ENCODE measurements at regions not wholly inside any gene's neighbourhood (a gene's known extent, or its start where the extent isn't known, plus 50 kb on each side); places are given as distances from the start of the nearest gene placed in this dataset.

DNA sequence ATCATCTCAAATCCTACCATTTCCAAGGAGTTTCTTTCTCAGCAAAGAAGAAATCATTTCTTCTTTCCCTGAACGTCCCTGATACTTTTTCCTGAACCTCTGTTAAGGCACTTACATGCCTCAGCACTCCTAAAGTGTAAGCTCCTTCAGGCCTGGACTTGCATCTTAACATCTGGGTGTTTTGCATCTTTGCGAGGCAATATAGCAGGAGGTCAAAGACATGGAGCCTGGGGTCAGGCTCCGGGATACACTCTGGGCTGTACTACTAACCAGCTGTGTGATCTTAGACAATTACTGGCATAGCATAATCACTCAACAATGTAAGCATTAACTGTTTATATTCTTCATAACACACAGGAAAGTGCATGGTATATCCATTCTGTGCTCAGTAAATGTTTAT is 275.5 kb upstream of the BOD1L1 start:
- no peaks in the 10 kb centered on the region for H3K9me3 Mint-ChIP-seq (ENCODE audit: low read depth)
- no peaks in the 10 kb centered on the region for H3K36me3 Mint-ChIP-seq (ENCODE audit: low read depth)
- H3K27ac Mint-ChIP-seq (ENCODE audit: unreplicated experiment): no peak overlapping the region
- no peaks in the 10 kb centered on the region for H3K27me3 Mint-ChIP-seq (ENCODE audit: low read depth)
- H3K4me3 Mint-ChIP-seq (ENCODE audit: unreplicated experiment): no peak overlapping the region
- DNase-seq (ENCODE audit: low spot score): no peak
- TF ChIP-seq, protein P1, sequence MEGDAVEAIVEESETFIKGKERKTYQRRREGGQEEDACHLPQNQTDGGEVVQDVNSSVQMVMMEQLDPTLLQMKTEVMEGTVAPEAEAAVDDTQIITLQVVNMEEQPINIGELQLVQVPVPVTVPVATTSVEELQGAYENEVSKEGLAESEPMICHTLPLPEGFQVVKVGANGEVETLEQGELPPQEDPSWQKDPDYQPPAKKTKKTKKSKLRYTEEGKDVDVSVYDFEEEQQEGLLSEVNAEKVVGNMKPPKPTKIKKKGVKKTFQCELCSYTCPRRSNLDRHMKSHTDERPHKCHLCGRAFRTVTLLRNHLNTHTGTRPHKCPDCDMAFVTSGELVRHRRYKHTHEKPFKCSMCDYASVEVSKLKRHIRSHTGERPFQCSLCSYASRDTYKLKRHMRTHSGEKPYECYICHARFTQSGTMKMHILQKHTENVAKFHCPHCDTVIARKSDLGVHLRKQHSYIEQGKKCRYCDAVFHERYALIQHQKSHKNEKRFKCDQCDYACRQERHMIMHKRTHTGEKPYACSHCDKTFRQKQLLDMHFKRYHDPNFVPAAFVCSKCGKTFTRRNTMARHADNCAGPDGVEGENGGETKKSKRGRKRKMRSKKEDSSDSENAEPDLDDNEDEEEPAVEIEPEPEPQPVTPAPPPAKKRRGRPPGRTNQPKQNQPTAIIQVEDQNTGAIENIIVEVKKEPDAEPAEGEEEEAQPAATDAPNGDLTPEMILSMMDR (IDR thresholded peaks at IDR 0.05): no peak
- peaks cover 61% of the 10 kb centered on the region for H3K4me1 Mint-ChIP-seq (ENCODE audit: low read depth)

DNA sequence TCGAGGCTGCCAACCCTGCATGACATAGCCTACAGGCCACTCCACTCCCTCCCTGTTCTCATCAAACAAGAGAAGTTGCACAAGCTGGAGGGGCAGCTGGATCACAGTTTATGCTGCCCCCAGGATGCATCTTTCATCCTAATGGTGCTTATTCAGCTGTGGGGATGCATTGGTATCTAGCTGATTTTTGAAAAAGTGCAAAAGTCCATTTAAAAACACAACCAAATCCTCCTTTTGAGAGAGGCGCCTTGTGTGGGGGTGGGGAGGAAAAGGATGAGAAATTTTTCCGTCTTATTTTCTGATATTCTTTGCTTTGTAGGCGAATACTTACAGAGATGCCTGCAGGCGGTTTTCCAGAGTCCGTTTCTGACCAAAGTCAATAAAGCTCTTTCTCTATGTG is 276.4 kb upstream of the BOD1L1 start:
- Mint-ChIP-seq H3K9me3 (ENCODE audit: low read depth) (no peaks in the 10 kb centered on the region), H3K27ac (ENCODE audit: unreplicated experiment) (peak overlapping the region; percentile 57), H3K27me3 (ENCODE audit: low read depth) (no peaks in the 10 kb centered on the region), H3K36me3 (ENCODE audit: low read depth) (no peaks in the 10 kb centered on the region), H3K4me1 (ENCODE audit: low read depth) (peaks cover 66% of the 10 kb centered on the region), H3K4me3 (ENCODE audit: unreplicated experiment) (no peak overlapping the region)
- TF ChIP-seq, protein P1 (IDR thresholded peaks at IDR 0.05): no peak
- no peak for DNase-seq (ENCODE audit: low spot score)

DNA sequence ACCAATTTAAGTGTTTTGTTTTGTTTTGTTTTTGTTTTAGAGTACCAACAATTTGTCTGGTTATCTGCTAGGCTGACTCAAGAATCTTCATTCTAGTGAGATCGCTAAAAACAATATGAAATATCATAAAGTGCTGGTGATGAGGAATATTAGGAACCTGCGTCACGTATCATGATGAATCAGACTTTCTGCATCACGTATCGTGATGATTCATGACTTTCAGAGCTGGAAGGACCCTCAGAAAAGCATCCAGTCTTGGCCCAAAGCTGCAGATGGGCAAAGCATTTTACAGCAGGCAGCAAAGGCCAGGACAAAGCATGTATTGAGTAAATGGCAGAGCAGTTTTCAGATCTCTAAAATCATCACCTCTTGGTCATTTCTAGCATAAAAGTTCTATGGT is 278.0 kb upstream of the BOD1L1 start:
- H3K36me3 Mint-ChIP-seq (ENCODE audit: low read depth): no peaks in the 10 kb centered on the region
- no peak overlapping the region for H3K4me3 Mint-ChIP-seq (ENCODE audit: unreplicated experiment)
- peaks cover 64% of the 10 kb centered on the region for H3K4me1 Mint-ChIP-seq (ENCODE audit: low read depth)
- peak overlapping the region; percentile 37 for H3K27ac Mint-ChIP-seq (ENCODE audit: unreplicated experiment)
- TF ChIP-seq, protein P1 (IDR thresholded peaks at IDR 0.05): no peak
- peaks cover 4% of the 10 kb centered on the region for H3K9me3 Mint-ChIP-seq (ENCODE audit: low read depth)
- no peaks in the 10 kb centered on the region for H3K27me3 Mint-ChIP-seq (ENCODE audit: low read depth)
- DNase-seq (ENCODE audit: low spot score): no peak

DNA sequence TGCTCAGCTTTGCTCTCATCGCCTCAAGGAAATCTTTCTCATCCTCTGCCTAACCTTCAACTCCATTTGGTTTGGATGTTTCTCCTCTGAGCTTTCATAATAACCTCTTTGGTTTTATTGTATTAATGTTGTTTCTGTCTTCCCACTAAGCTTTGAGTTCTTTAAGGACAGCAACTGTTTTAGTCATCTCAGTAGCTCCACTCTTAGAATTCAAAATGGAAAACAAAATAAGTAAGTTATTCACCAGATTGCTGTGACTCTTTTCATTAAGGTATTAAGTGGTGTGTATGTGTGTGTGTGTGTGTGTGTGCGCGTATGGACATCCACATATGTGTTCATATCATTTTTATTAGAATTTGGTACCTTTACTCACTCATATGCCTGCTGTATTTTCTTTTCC is 279.2 kb upstream of the BOD1L1 start:
- H3K27ac Mint-ChIP-seq (ENCODE audit: unreplicated experiment): peak overlapping the region; percentile 96

DNA sequence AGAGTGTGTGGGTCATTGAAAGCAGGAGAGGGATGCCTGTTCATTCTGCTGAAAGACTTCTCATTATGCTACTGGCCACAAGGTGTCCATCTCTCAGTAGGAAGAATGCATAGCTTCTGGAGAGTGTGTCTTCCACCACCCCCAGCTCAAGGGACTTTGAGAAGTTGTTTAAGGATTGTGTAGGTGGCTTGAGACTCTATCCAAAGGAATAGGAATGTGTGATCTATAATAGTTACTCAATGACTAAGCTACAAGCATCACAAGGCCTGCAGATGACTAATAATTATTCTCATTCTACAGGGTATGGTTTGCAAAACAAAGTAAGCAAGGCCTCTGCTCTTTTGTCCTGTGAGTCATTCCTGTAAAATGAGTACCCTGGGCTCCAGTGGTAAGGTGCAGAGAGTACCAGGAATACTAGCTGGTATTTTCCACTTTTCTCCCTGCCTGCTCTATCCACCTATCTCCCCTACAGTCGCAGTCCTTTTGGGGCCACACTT is 279.8 kb upstream of the BOD1L1 start:
- peaks cover 61% of the 10 kb centered on the region for H3K4me1 Mint-ChIP-seq (ENCODE audit: low read depth)
- TF ChIP-seq, protein P1 (IDR thresholded peaks at IDR 0.05): peak; percentile 79
- peak overlapping the region; percentile 96 for H3K27ac Mint-ChIP-seq (ENCODE audit: unreplicated experiment)
- no peak for DNase-seq (ENCODE audit: low spot score)
- H3K4me3 Mint-ChIP-seq (ENCODE audit: unreplicated experiment): no peak overlapping the region
- peaks cover 1% of the 10 kb centered on the region for H3K36me3 Mint-ChIP-seq (ENCODE audit: low read depth)
- H3K27me3 Mint-ChIP-seq (ENCODE audit: low read depth): no peaks in the 10 kb centered on the region
- H3K9me3 Mint-ChIP-seq (ENCODE audit: low read depth): peaks cover 8% of the 10 kb centered on the region

More for the DNA sequence above, 279.2 kb upstream of the BOD1L1 start:
- TF ChIP-seq, protein P1 (IDR thresholded peaks at IDR 0.05): no peak
- Mint-ChIP-seq H3K27me3 (ENCODE audit: low read depth) (no peaks in the 10 kb centered on the region), H3K9me3 (ENCODE audit: low read depth) (peaks cover 8% of the 10 kb centered on the region), H3K4me3 (ENCODE audit: unreplicated experiment) (no peak overlapping the region), H3K4me1 (ENCODE audit: low read depth) (peaks cover 56% of the 10 kb centered on the region), H3K36me3 (ENCODE audit: low read depth) (peaks cover 1% of the 10 kb centered on the region)
- DNase-seq (ENCODE audit: low spot score): no peak

All from chondrocyte (in vitro differentiated cells).